Thyroid gland (tissue), 4 donors: ENCODE measurements at regions not wholly inside any gene's neighbourhood (a gene's known extent, or its start where the extent isn't known, plus 50 kb on each side); places are given as distances from the start of the nearest gene placed in this dataset.

Source experiments
- DNase-seq, 2 donors: peaks; one replicate each; pipeline ENCODE4 v3.0.0-alpha.2; 2019
- H3K27ac ChIP-seq, 3 donors: fragments of 200-600 bp; sonication (generic); 1 replicate in 2 of 3; 2 replicates in 1 of 3; pipeline ENCODE4 v1.5.1; 2016 to 2019; ENCODE audit warnings: mild to moderate bottlenecking in 1 of 3, moderate library complexity in 1 of 3
- H3K27me3 ChIP-seq: fragments of 200-600 bp; sonication (generic); one replicate; pipeline ENCODE4 v1.5.1; 2019
- H3K36me3 ChIP-seq, 2 donors: fragments of 200-600 bp; sonication (generic); one replicate each; pipeline ENCODE4 v1.5.1; 2016 to 2019
- H3K4me1 ChIP-seq, 2 donors: fragments of 200-600 bp; sonication (generic); one replicate each; pipeline ENCODE4 v1.5.1; 2017 to 2019
- H3K4me3 ChIP-seq, 3 donors: fragments of 200-600 bp; sonication (generic); replicated peaks in 1 of 3; 1 replicate in 2 of 3; 2 replicates in 1 of 3; pipeline ENCODE4 v1.5.1; 2016; ENCODE audit warnings: mild to moderate bottlenecking in 1 of 3
- H3K9me3 ChIP-seq: fragments of 200-600 bp; sonication (generic); one replicate; pipeline ENCODE4 v1.5.1; 2017
- CTCF ChIP-seq, 6 experiments: fragments of 200-600 bp in 3 of 6; fragments of 450-650 bp in 3 of 6; sonication (generic) in 3 of 6; IDR thresholded peaks; one replicate each; pipeline ENCODE4 v1.5.1; 2016 to 2019; ENCODE audit warnings: antibody characterized with exemption in 6 of 6, mild to moderate bottlenecking in 2 of 6, inconsistent platforms in 1 of 6, moderate library complexity in 1 of 6
- POLR2A ChIP-seq, 2 donors: fragments of 450-650 bp; IDR thresholded peaks; one replicate each; pipeline ENCODE4 v1.6.1; 2017; ENCODE audit warnings: antibody characterized with exemption in 2 of 2, mild to moderate bottlenecking in 2 of 2, moderate library complexity in 1 of 2
- WGBS, 2 donors: methylation state at CpG; one replicate each; pipeline ENCODE4 v1.1.5; 2017; 5-methylcytosine and 5-hydroxymethylcytosine counted together
- intact Hi-C: fragments of 100-400 bp; cut with DNase I; formaldehyde crosslinking; loops from one replicate; pipeline ENCODE4 v1.15.1; 2023

GRCh38 chr12:18923721-18924120 lies 185.8 kb downstream of the CAPZA3 start:
- Histone ChIP-seq H3K4me3 (no peak overlapping the region), H3K4me1 (no peaks in the 10 kb centered on the region), H3K36me3 (no peaks in the 10 kb centered on the region), H3K9me3 (no peaks in the 10 kb centered on the region), H3K27me3 (no peaks in the 10 kb centered on the region), H3K27ac (no peak overlapping the region)
- 74 to 78% methylated on average over 3 of the region's 3 CpGs for WGBS, 2 donors
- no peak for TF ChIP-seq POLR2A (IDR thresholded peaks at IDR 0.05)
- TF ChIP-seq CTCF (IDR thresholded peaks at IDR 0.05) = no peak
- intact Hi-C loops = no loop called here
- DNase-seq = no peak

DNA sequence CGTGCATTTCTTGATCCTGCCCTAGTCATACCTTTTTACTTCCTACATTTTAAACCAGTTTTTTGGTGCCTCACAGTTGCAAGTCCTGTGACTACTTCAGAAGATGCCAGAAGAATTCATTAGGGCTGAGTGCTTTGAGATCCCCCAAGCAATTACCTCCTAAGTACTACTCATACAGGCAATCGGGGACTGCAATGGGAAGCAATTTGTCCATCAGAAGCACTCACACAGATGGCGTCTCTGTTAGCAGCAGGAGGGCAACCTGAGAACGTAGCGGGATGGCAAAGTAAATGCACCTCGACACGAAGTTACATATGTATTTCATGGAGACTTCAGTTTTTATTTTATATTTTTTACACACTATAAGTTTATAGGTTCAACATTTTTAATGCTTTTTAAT lies 188.3 kb downstream of the CAPZA3 start:
- intact Hi-C loops = no loop called here
- no peak overlapping the region for H3K4me3 ChIP-seq
- no peaks in the 10 kb centered on the region for H3K27me3 ChIP-seq
- no peak for TF ChIP-seq POLR2A (IDR thresholded peaks at IDR 0.05)
- TF ChIP-seq CTCF (IDR thresholded peaks at IDR 0.05) = no peak
- no peaks in the 10 kb centered on the region for H3K4me1 ChIP-seq
- no peaks in the 10 kb centered on the region for H3K9me3 ChIP-seq
- H3K36me3 ChIP-seq = no peaks in the 10 kb centered on the region
- no peak overlapping the region for H3K27ac ChIP-seq
- no peak for DNase-seq
- 70 to 74% methylated on average over 7 of the region's 7 CpGs for WGBS, 2 donors

DNA sequence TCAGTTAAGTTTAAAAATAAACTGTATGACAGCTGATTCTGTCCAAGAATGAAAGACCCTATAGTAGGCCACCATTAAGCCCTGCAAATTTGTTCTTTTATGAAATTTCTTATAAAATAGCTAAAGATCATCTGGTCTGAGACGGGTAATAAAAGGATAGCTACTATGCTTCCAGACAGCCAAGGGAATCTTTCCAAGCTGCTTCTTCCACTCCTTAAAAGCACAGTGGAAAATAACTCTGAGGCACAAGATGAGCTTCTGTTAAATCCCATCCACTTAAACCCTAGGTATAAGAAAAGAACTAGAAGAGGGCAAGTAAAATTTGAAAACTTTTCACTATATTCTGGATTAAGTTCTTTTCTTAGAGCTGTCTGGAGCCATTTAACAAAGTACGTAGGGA lies 194.3 kb downstream of the CAPZA3 start:
- H3K27me3 ChIP-seq = no peaks in the 10 kb centered on the region
- H3K4me3 ChIP-seq = no peak overlapping the region
- H3K27ac ChIP-seq = no peak overlapping the region
- intact Hi-C loops = no loop called here
- no peaks in the 10 kb centered on the region for H3K4me1 ChIP-seq
- H3K36me3 ChIP-seq = no peaks in the 10 kb centered on the region
- WGBS, 2 donors = 56 to 76% methylated on average over 2 of the region's 2 CpGs
- TF ChIP-seq POLR2A (IDR thresholded peaks at IDR 0.05) (no peak), CTCF (IDR thresholded peaks at IDR 0.05) (no peak)
- no peaks in the 10 kb centered on the region for H3K9me3 ChIP-seq
- no peak for DNase-seq

DNA sequence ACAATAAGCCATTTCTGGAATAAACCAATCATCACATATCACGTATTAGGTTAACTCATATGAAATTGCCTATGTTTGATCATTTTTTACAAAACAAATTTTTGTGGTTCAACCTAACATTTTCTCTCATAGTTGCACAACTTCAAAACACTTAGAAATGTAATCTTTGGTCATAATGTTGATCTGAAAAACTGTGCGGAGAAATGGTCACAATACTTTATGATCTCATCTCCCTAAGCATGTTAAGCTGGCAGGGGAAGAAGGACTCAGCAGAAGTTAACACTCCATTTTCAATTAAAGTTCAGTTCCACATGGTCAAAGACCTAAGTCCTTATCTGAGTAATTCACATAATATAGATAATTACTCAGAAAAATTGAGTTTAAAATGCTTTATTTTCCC lies 194.8 kb downstream of the CAPZA3 start:
- Histone ChIP-seq H3K27me3 (no peaks in the 10 kb centered on the region), H3K36me3 (no peaks in the 10 kb centered on the region), H3K27ac (no peak overlapping the region), H3K4me3 (no peak overlapping the region), H3K9me3 (no peaks in the 10 kb centered on the region), H3K4me1 (no peaks in the 10 kb centered on the region)
- WGBS, 2 donors = 57 to 69% methylated on average over 2 of the region's 2 CpGs
- TF ChIP-seq POLR2A (IDR thresholded peaks at IDR 0.05) (no peak), CTCF (IDR thresholded peaks at IDR 0.05) (no peak)
- intact Hi-C loops = no loop called here
- no peak for DNase-seq

DNA sequence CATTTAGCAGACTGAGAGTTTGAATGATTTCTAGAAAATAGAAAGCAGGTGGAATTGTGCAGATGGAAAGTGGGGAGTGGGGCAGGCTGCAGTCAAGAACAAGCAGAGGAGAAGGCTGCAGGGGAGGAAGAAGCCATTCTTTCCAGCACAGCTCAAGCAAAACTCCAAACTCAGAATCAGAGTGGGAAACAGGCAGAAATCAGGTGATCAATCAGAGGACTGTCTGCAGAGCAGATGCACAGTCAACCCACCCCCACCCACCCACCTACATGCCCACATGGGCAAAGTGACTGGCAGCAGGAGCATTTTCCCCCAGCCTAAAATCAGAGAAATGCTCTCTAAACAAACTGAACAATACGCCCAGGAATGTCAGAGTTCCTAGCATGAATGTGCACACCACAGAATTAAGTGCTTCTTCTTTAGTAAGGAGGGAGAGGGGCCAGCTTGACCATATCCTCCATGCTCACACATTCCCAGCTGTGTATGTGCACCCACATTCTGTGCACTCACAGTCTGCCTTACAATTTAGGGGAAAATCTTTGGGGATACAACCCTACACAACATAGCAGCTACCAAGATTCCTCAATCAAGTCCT lies 194.1 kb upstream of the PLEKHA5 start:
- 62 to 63% methylated on average over 1 of the region's 1 CpG for WGBS, 2 donors
- H3K4me3 ChIP-seq = no peak overlapping the region
- intact Hi-C loops = no loop called here
- no peaks in the 10 kb centered on the region for H3K27me3 ChIP-seq
- no peaks in the 10 kb centered on the region for H3K9me3 ChIP-seq
- no peak overlapping the region for H3K27ac ChIP-seq
- TF ChIP-seq CTCF (IDR thresholded peaks at IDR 0.05) (no peak), POLR2A (IDR thresholded peaks at IDR 0.05) (no peak)
- no peaks in the 10 kb centered on the region for H3K4me1 ChIP-seq
- DNase-seq = no peak
- no peaks in the 10 kb centered on the region for H3K36me3 ChIP-seq
